ENCODE measurements at regions not wholly inside any gene's neighbourhood (a gene's known extent, or its start where the extent isn't known, plus 50 kb on each side); places are given as distances from the start of the nearest gene placed in this dataset.
"Not testable (repeated sequence)": the region's sequence is repeated elsewhere in the genome, so short reads cannot be mapped to it uniquely, and the experiment has no call there.

DNA sequence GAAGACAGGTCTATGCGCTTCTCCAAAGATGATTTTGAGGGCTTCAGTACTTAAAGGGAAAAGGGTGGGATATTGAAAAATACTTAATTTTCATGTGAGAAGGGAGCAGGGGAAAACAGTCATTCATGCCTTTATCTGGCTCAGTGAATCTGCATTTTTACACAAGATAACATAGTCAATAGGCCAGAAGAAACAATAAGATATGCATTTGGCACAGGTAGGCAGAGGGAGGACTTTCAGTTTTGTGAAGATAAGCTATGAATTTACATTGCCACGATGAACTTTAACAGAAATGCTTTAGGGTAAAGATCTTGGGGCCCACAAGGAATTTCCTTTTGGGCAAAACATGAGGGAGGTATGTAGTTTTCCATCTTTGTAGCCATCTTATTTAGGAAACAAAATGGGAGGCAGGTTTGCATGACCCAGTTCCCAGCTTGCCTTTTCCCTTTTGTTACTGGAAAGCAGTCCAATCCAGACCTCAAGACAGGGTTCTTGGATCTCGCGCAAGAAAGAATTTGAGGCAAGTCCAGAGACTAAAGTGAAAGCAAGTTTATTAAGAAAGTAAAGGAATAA is 504.2 kb downstream of the IGSF11 start:
- Histone ChIP-seq H4K20me1 (ENCODE audit: insufficient read depth, low read length) (no peaks in the 10 kb centered on the region), H3K27me3 (ENCODE audit: insufficient read depth, low read length, poor library complexity) (no peaks in the 10 kb centered on the region), H3K9ac (ENCODE audit: low read depth, low read length) (no peak overlapping the region), H3K4me3 (ENCODE audit: low read depth in 1 of 2, low read length in 2 of 2) (no peak overlapping the region), H3K4me2 (ENCODE audit: insufficient read depth, low read length) (no peak overlapping the region), H3K9me3 (ENCODE audit: insufficient read depth, low read length, severe bottlenecking) (no peaks in the 10 kb centered on the region), H3K27ac (ENCODE audit: low read length) (no peak overlapping the region), H3K4me1 (ENCODE audit: insufficient read depth, low read length) (no peaks in the 10 kb centered on the region), H2AFZ (ENCODE audit: low read depth, low read length) (no peak overlapping the region), H3K36me3 (ENCODE audit: insufficient read depth, low read length) (no peaks in the 10 kb centered on the region), H3K79me2 (ENCODE audit: insufficient read depth, low read length) (no peaks in the 10 kb centered on the region)
- ATAC-seq (ENCODE audit: insufficient read depth, low read depth) (no peak), DNase-seq (no peak)
- TF ChIP-seq EZH2 (IDR thresholded peaks at IDR 0.05; ENCODE audit: borderline replicate concordance, low read depth, low read length, severe bottlenecking), result no peak
- TF ChIP-seq, protein P1, sequence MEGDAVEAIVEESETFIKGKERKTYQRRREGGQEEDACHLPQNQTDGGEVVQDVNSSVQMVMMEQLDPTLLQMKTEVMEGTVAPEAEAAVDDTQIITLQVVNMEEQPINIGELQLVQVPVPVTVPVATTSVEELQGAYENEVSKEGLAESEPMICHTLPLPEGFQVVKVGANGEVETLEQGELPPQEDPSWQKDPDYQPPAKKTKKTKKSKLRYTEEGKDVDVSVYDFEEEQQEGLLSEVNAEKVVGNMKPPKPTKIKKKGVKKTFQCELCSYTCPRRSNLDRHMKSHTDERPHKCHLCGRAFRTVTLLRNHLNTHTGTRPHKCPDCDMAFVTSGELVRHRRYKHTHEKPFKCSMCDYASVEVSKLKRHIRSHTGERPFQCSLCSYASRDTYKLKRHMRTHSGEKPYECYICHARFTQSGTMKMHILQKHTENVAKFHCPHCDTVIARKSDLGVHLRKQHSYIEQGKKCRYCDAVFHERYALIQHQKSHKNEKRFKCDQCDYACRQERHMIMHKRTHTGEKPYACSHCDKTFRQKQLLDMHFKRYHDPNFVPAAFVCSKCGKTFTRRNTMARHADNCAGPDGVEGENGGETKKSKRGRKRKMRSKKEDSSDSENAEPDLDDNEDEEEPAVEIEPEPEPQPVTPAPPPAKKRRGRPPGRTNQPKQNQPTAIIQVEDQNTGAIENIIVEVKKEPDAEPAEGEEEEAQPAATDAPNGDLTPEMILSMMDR (IDR thresholded peaks at IDR 0.05; ENCODE audit: borderline replicate concordance, extremely low read depth, low read length, poor library complexity, severe bottlenecking), result no peak

DNA sequence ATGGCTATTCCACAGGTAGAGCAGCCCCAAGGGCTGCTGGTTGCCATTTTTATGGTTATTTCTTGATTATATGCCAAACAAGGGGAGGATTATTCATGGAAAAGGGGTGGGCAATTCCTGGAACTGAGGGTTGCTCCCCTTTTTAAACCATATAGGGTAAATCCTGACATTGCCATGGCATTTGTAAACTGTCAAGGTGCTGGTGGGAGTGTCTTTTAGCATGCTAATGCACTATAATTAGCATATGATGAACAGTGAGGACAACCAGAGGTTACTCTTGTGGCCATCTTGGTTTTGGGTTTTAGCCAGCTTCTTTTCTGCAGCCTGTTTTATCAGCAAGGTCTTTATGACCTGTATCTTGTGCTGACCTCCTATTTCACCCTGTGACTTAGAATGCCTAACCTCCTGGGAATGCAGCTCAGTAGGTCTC is 503.7 kb downstream of the IGSF11 start:
- not testable (repeated sequence) for H3K27ac ChIP-seq (ENCODE audit: low read length); H3K9ac ChIP-seq (ENCODE audit: low read depth, low read length); H3K9me3 ChIP-seq (ENCODE audit: insufficient read depth, low read length, severe bottlenecking); H3K27me3 ChIP-seq (ENCODE audit: insufficient read depth, low read length, poor library complexity); H3K4me2 ChIP-seq (ENCODE audit: insufficient read depth, low read length); H2AFZ ChIP-seq (ENCODE audit: low read depth, low read length); DNase-seq; H3K79me2 ChIP-seq (ENCODE audit: insufficient read depth, low read length); H4K20me1 ChIP-seq (ENCODE audit: insufficient read depth, low read length); H3K4me1 ChIP-seq (ENCODE audit: insufficient read depth, low read length); ATAC-seq (ENCODE audit: insufficient read depth, low read depth); H3K36me3 ChIP-seq (ENCODE audit: insufficient read depth, low read length); H3K4me3 ChIP-seq (ENCODE audit: low read depth in 1 of 2, low read length in 2 of 2)

- Histone ChIP-seq H3K4me1 (ENCODE audit: insufficient read depth, low read length) (no peaks in the 10 kb centered on the region), H3K4me3 (ENCODE audit: low read depth in 1 of 2, low read length in 2 of 2) (no peak overlapping the region), H2AFZ (ENCODE audit: low read depth, low read length) (no peak overlapping the region), H3K27me3 (ENCODE audit: insufficient read depth, low read length, poor library complexity) (no peaks in the 10 kb centered on the region), H3K9me3 (ENCODE audit: insufficient read depth, low read length, severe bottlenecking) (no peaks in the 10 kb centered on the region), H4K20me1 (ENCODE audit: insufficient read depth, low read length) (no peaks in the 10 kb centered on the region), H3K4me2 (ENCODE audit: insufficient read depth, low read length) (no peak overlapping the region), H3K79me2 (ENCODE audit: insufficient read depth, low read length) (no peaks in the 10 kb centered on the region), H3K9ac (ENCODE audit: low read depth, low read length) (no peak overlapping the region), H3K36me3 (ENCODE audit: insufficient read depth, low read length) (no peaks in the 10 kb centered on the region), H3K27ac (ENCODE audit: low read length) (no peak overlapping the region)
- ATAC-seq (ENCODE audit: insufficient read depth, low read depth), result no peak
- DNase-seq, result no peak
- TF ChIP-seq, protein P1 (IDR thresholded peaks at IDR 0.05; ENCODE audit: borderline replicate concordance, extremely low read depth, low read length, poor library complexity, severe bottlenecking), result no peak
- TF ChIP-seq EZH2 (IDR thresholded peaks at IDR 0.05; ENCODE audit: borderline replicate concordance, low read depth, low read length, severe bottlenecking), result no peak
These were observed 502.8 kb downstream of the IGSF11 start for GRCh38 chr3:118531816-118532215.

- no peaks in the 10 kb centered on the region for H4K20me1 ChIP-seq (ENCODE audit: insufficient read depth, low read length)
These were observed 501.0 kb downstream of the IGSF11 start for GRCh38 chr3:118533676-118534075.

More at GRCh38 chr3:118533676-118534075, 501.0 kb downstream of the IGSF11 start:
- no peaks in the 10 kb centered on the region for H3K79me2 ChIP-seq (ENCODE audit: insufficient read depth, low read length)
- no peak for TF ChIP-seq EZH2 (IDR thresholded peaks at IDR 0.05; ENCODE audit: borderline replicate concordance, low read depth, low read length, severe bottlenecking)
- TF ChIP-seq, protein P1 (IDR thresholded peaks at IDR 0.05; ENCODE audit: borderline replicate concordance, extremely low read depth, low read length, poor library complexity, severe bottlenecking), result no peak
- no peaks in the 10 kb centered on the region for H3K9me3 ChIP-seq (ENCODE audit: insufficient read depth, low read length, severe bottlenecking)
- no peak overlapping the region for H3K4me2 ChIP-seq (ENCODE audit: insufficient read depth, low read length)
- H3K9ac ChIP-seq (ENCODE audit: low read depth, low read length), result no peak overlapping the region
- no peak overlapping the region for H3K4me3 ChIP-seq (ENCODE audit: low read depth in 1 of 2, low read length in 2 of 2)
- no peaks in the 10 kb centered on the region for H3K4me1 ChIP-seq (ENCODE audit: insufficient read depth, low read length)
- no peak for ATAC-seq (ENCODE audit: insufficient read depth, low read depth)
- DNase-seq, result no peak
- no peak overlapping the region for H2AFZ ChIP-seq (ENCODE audit: low read depth, low read length)
- H3K36me3 ChIP-seq (ENCODE audit: insufficient read depth, low read length), result no peaks in the 10 kb centered on the region
- no peaks in the 10 kb centered on the region for H3K27me3 ChIP-seq (ENCODE audit: insufficient read depth, low read length, poor library complexity)
- H3K27ac ChIP-seq (ENCODE audit: low read length), result no peak overlapping the region
